ENCODE measurements at regions not wholly inside any gene's neighbourhood (a gene's known extent, or its start where the extent isn't known, plus 50 kb on each side); places are given as distances from the start of the nearest gene placed in this dataset.

GRCh38 chr5:124554746-124555578 lies 191.5 kb downstream of the ZNF608 start:
- DNase-seq = no peak
- no peak for TF ChIP-seq ELF1 (IDR thresholded peaks at IDR 0.05)
- TF ChIP-seq GABPA (IDR thresholded peaks at IDR 0.05; ENCODE audit: low read depth) = no peak
- no peak for TF ChIP-seq JUND (IDR thresholded peaks at IDR 0.05)
- no peak for TF ChIP-seq TEAD4 (IDR thresholded peaks at IDR 0.05; ENCODE audit: borderline replicate concordance, insufficient read depth)
- no peak for TF ChIP-seq NRF1 (IDR thresholded peaks at IDR 0.05; ENCODE audit: low read depth, low read length)
- TF ChIP-seq FOSL2 (IDR thresholded peaks at IDR 0.05; ENCODE audit: borderline replicate concordance, low read depth) = no peak
- no peak for TF ChIP-seq CTCF (IDR thresholded peaks at IDR 0.05)
- TF ChIP-seq SMC3 (IDR thresholded peaks at IDR 0.05; ENCODE audit: low read depth, low read length) = no peak
- no peak for TF ChIP-seq EZH2phosphoT487 (IDR thresholded peaks at IDR 0.05; ENCODE audit: borderline replicate concordance, low read depth)
- TF ChIP-seq RXRA (IDR thresholded peaks at IDR 0.05; ENCODE audit: borderline replicate concordance, low read depth) = no peak
- no peak for TF ChIP-seq MAX (IDR thresholded peaks at IDR 0.05; ENCODE audit: low read depth)
- Histone ChIP-seq H3K9me2 (no peaks in the 10 kb centered on the region), H3K4me1 (ENCODE audit: control insufficient read depth in 1 of 2, insufficient read depth in 2 of 2, low read depth in 1 of 2, low read length in 1 of 2) (no peaks in the 10 kb centered on the region), H4K20me1 (ENCODE audit: insufficient read depth) (no peaks in the 10 kb centered on the region), H2AFZ (ENCODE audit: low read depth) (no peak overlapping the region), H3K4me3 (ENCODE audit: low read depth in 2 of 2, low read length in 1 of 2) (no peak overlapping the region), H3F3A (replicated peaks; ENCODE audit: insufficient read depth) (no peaks in the 10 kb centered on the region), H3K27ac (ENCODE audit: low read depth in 2 of 2, low read length in 1 of 2) (no peak overlapping the region), H3K27me3 (ENCODE audit: insufficient read depth) (no peaks in the 10 kb centered on the region), H3K79me2 (ENCODE audit: insufficient read depth) (no peaks in the 10 kb centered on the region), H3K36me3 (replicated peaks in 1 of 2; ENCODE audit: control insufficient read depth in 1 of 2, insufficient read depth in 2 of 2, low read length in 1 of 2) (no peaks in the 10 kb centered on the region), H3K4me2 (no peak overlapping the region), H3K9ac (no peak overlapping the region), H3K9me3 (no peaks in the 10 kb centered on the region)
- WGBS (ENCODE audit: low lambda C conversion rate) = 92% methylated on average over 2 of the region's 2 CpGs
- POLR2A ChIA-PET = no interaction called here
- CTCF ChIA-PET = no interaction called here

- Histone ChIP-seq H3K79me2 (ENCODE audit: insufficient read depth) (no peaks in the 10 kb centered on the region), H3K4me2 (no peak overlapping the region), H3K9me3 (no peaks in the 10 kb centered on the region), H3K4me1 (ENCODE audit: control insufficient read depth in 1 of 2, insufficient read depth in 2 of 2, low read depth in 1 of 2, low read length in 1 of 2) (no peaks in the 10 kb centered on the region), H3K9ac (no peak overlapping the region), H4K20me1 (ENCODE audit: insufficient read depth) (no peaks in the 10 kb centered on the region), H3F3A (replicated peaks; ENCODE audit: insufficient read depth) (no peaks in the 10 kb centered on the region), H3K36me3 (replicated peaks in 1 of 2; ENCODE audit: control insufficient read depth in 1 of 2, insufficient read depth in 2 of 2, low read length in 1 of 2) (no peaks in the 10 kb centered on the region), H3K4me3 (ENCODE audit: low read depth in 2 of 2, low read length in 1 of 2) (no peak overlapping the region), H3K9me2 (no peaks in the 10 kb centered on the region), H3K27ac (ENCODE audit: low read depth in 2 of 2, low read length in 1 of 2) (no peak overlapping the region), H2AFZ (ENCODE audit: low read depth) (no peak overlapping the region), H3K27me3 (ENCODE audit: insufficient read depth) (no peaks in the 10 kb centered on the region)
- TF ChIP-seq RFX5 (IDR thresholded peaks at IDR 0.05; ENCODE audit: low read length) (no peak), MAX (IDR thresholded peaks at IDR 0.05; ENCODE audit: low read depth) (no peak), USF1 (IDR thresholded peaks at IDR 0.05; ENCODE audit: borderline replicate concordance, low read depth) (no peak), CHD2 (IDR thresholded peaks at IDR 0.05; ENCODE audit: low read length, partially characterized antibody) (no peak)
- ChIA-PET CTCF (no interaction called here), POLR2A (no interaction called here)
- DNase-seq = no peak
- 70% methylated on average over 2 of the region's 2 CpGs for WGBS (ENCODE audit: low lambda C conversion rate)
Measured at GRCh38 chr5:124553911-124554310, 192.5 kb downstream of the ZNF608 start.

Data from SK-N-SH (cell line).